ENCODE measurements at regions not wholly inside any gene's neighbourhood (a gene's known extent, or its start where the extent isn't known, plus 50 kb on each side); places are given as distances from the start of the nearest gene placed in this dataset.

- no peak for TF ChIP-seq POLR2A (IDR thresholded peaks at IDR 0.05; ENCODE audit: low read depth, low read length)
- no peak for TF ChIP-seq POU2F2 (IDR thresholded peaks at IDR 0.05; ENCODE audit: low read depth, low read length)
Observed at GRCh38 chr1:209277662-209278061, 305.9 kb upstream of the CAMK1G start.

Measured in GM12891 (cell line).